PC-9 (cell line): ENCODE measurements at regions not wholly inside any gene's neighbourhood (a gene's known extent, or its start where the extent isn't known, plus 50 kb on each side); places are given as distances from the start of the nearest gene placed in this dataset.

ENCODE experiments used
- BruUV-seq: library from RNA; stranded (reverse); fragments of 400-500 nt; replicated peaks from 2 replicates; lab custom pipeline; 2021; lab: Mats Ljungman, UMichigan
- CTCF ChIA-PET: fragments of 300-600 bp; sonication (Branson Sonifier 250); formaldehyde crosslinking; loops from one replicate; lab custom pipeline; 2022; ENCODE audit warnings: antibody characterized with exemption; lab: Charles Lee
- POLR2A ChIA-PET: fragments of 300-600 bp; sonication (Branson Sonifier 250); formaldehyde crosslinking; loops from one replicate; lab custom pipeline; 2022; ENCODE audit warnings: antibody characterized with exemption; ENCODE audit not compliant: unreplicated experiment; lab: Charles Lee
- DNase-seq, 2 experiments: peaks; one replicate each; pipeline versions ENCODE4 v3.0.0 to v3.0.0-alpha.2; 2015 to 2022; ENCODE audit warnings: mixed read lengths in 1 of 2
- H2AFZ ChIP-seq: fragments of 200-600 bp; sonication (generic); 2 replicates; pipeline ENCODE4 v1.8.1; 2017; ENCODE audit warnings: antibody characterized with exemption
- H3F3A ChIP-seq: fragments of 200-600 bp; sonication (generic); 2 replicates; pipeline ENCODE4 v1.8.1; 2017; ENCODE audit warnings: antibody characterized with exemption, mild to moderate bottlenecking, low read depth; ENCODE audit not compliant: insufficient read depth
- H3K27ac ChIP-seq: fragments of 200-600 bp; sonication (generic); 2 replicates; pipeline ENCODE4 v1.6.1; 2016; ENCODE audit warnings: mixed run types
- H3K27me3 ChIP-seq: fragments of 200-600 bp; sonication (generic); 2 replicates; pipeline ENCODE4 v1.6.1; 2016; ENCODE audit warnings: low read depth, mixed run types; ENCODE audit not compliant: insufficient read depth
- H3K36me3 ChIP-seq: fragments of 200-600 bp; sonication (generic); 2 replicates; pipeline ENCODE4 v1.6.1; 2016; ENCODE audit warnings: low read depth, mixed run types
- H3K4me1 ChIP-seq: fragments of 200-600 bp; sonication (generic); replicated peaks from 2 replicates; pipeline ENCODE4 v1.6.1; 2016; ENCODE audit warnings: mixed run types; ENCODE audit not compliant: insufficient read depth
- H3K4me2 ChIP-seq: fragments of 200-600 bp; sonication (generic); 2 replicates; pipeline ENCODE4 v1.6.1; 2017; ENCODE audit warnings: mixed run types
- H3K4me3 ChIP-seq: fragments of 200-600 bp; sonication (generic); 2 replicates; pipeline ENCODE4 v1.6.1; 2016; ENCODE audit warnings: mixed run types
- H3K79me2 ChIP-seq: fragments of 200-600 bp; sonication (generic); 2 replicates; pipeline ENCODE4 v1.6.1; 2017; ENCODE audit warnings: low read depth, mixed run types
- H3K9me2 ChIP-seq: fragments of 200-600 bp; sonication (generic); 2 replicates; pipeline ENCODE4 v1.8.1; 2017; ENCODE audit warnings: mild to moderate bottlenecking; ENCODE audit not compliant: insufficient read depth
- H3K9me3 ChIP-seq: fragments of 200-600 bp; sonication (generic); 2 replicates; pipeline ENCODE4 v1.8.1; 2016; ENCODE audit warnings: low read depth; ENCODE audit not compliant: insufficient read depth
- H4K20me1 ChIP-seq: fragments of 200-600 bp; sonication (generic); 2 replicates; pipeline ENCODE4 v1.8.1; 2017; ENCODE audit not compliant: insufficient read depth
- EZH2 ChIP-seq: fragments of 200-600 bp; sonication (generic); IDR thresholded peaks from 2 replicates; pipeline ENCODE4 v1.8.0; 2017; ENCODE audit warnings: antibody characterized with exemption, low read depth
- intact Hi-C: fragments of 100-400 bp; cut with micrococcal nuclease; formaldehyde crosslinking; loops from one replicate; pipeline ENCODE4 v1.10.0; 2022; ENCODE audit not compliant: unreplicated experiment
- TF ChIP-seq, protein P1 (sequence below): fragments of 200-600 bp; sonication (generic); conservative IDR thresholded peaks from 2 replicates; pipeline ENCODE4 v1.6.1; 2017; ENCODE audit warnings: mixed run types, antibody characterized with exemption, mild to moderate bottlenecking, moderate library complexity

DNA sequence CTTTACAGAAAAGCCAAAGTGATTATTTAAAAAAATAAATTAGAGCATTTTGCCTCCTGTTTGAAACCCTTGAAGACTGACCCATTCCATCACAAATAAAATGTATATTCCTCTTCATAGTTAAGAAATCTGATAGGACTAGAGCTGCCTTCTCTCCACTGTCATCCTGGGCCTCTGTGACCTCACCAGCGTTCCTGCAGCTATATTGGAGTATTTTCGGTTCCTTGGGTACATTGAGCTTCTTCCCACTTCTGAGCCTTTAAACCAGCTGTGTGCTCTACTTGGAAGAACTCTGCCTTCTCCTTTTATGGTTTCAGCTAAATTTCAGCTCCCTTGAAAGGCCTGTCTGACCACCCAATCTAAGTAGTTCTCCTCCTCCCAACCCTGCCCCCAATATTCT, 99.1 kb upstream of the ABCA1 start:
- Histone ChIP-seq H2AFZ (no peak overlapping the region), H4K20me1 (no peaks in the 10 kb centered on the region), H3K4me1 (no peaks in the 10 kb centered on the region), H3K36me3 (no peaks in the 10 kb centered on the region), H3K9me2 (no peaks in the 10 kb centered on the region), H3K27ac (no peak overlapping the region), H3K4me2 (no peak overlapping the region), H3K9me3 (no peaks in the 10 kb centered on the region), H3K27me3 (no peaks in the 10 kb centered on the region), H3F3A (no peaks in the 10 kb centered on the region), H3K79me2 (no peaks in the 10 kb centered on the region), H3K4me3 (no peak overlapping the region)
- no peak for TF ChIP-seq EZH2
- TF ChIP-seq, protein P1, sequence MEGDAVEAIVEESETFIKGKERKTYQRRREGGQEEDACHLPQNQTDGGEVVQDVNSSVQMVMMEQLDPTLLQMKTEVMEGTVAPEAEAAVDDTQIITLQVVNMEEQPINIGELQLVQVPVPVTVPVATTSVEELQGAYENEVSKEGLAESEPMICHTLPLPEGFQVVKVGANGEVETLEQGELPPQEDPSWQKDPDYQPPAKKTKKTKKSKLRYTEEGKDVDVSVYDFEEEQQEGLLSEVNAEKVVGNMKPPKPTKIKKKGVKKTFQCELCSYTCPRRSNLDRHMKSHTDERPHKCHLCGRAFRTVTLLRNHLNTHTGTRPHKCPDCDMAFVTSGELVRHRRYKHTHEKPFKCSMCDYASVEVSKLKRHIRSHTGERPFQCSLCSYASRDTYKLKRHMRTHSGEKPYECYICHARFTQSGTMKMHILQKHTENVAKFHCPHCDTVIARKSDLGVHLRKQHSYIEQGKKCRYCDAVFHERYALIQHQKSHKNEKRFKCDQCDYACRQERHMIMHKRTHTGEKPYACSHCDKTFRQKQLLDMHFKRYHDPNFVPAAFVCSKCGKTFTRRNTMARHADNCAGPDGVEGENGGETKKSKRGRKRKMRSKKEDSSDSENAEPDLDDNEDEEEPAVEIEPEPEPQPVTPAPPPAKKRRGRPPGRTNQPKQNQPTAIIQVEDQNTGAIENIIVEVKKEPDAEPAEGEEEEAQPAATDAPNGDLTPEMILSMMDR = no peak
- no peak for DNase-seq
- intact Hi-C loops = no loop called here
- CTCF ChIA-PET = no interaction called here
- POLR2A ChIA-PET = no interaction called here
- BruUV-seq = no TSS peak

DNA sequence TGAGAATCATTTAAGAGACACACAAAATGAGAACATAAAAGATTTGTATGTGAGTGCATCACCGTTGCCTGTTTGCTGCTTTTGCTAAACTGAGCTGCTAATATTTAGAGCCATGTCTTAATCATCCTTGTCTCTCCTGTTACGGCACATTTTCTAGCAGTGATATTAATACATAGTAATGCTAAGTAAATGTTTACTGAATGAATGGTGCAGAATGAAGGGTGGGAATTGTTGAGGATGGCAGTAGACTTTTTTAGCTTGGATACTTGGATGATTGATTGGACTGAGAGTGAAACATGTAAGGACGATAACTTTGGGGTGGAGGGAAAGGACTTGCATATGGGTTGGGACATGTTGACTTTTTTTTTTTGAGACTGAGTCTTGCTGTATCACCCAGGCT, 102.3 kb upstream of the ABCA1 start:
- H4K20me1 ChIP-seq = no peaks in the 10 kb centered on the region
- H3K4me3 ChIP-seq = no peak overlapping the region
- H3K9me3 ChIP-seq = peaks cover 13% of the 10 kb centered on the region; the same call in 1 of the 2 replicates
- no peak overlapping the region for H3K27ac ChIP-seq
- no peaks in the 10 kb centered on the region for H3K79me2 ChIP-seq
- no peaks in the 10 kb centered on the region for H3K4me1 ChIP-seq
- H3K27me3 ChIP-seq = no peaks in the 10 kb centered on the region
- TF ChIP-seq EZH2 = no peak
- no peaks in the 10 kb centered on the region for H3K36me3 ChIP-seq
- CTCF ChIA-PET = no interaction called here
- DNase-seq = no peak
- intact Hi-C loops = no loop called here
- no peak overlapping the region for H2AFZ ChIP-seq
- H3K9me2 ChIP-seq = no peaks in the 10 kb centered on the region
- POLR2A ChIA-PET = no interaction called here
- no peak overlapping the region for H3K4me2 ChIP-seq
- H3F3A ChIP-seq = peaks cover 5% of the 10 kb centered on the region; the same call in 1 of the 2 replicates
- BruUV-seq = no TSS peak

DNA sequence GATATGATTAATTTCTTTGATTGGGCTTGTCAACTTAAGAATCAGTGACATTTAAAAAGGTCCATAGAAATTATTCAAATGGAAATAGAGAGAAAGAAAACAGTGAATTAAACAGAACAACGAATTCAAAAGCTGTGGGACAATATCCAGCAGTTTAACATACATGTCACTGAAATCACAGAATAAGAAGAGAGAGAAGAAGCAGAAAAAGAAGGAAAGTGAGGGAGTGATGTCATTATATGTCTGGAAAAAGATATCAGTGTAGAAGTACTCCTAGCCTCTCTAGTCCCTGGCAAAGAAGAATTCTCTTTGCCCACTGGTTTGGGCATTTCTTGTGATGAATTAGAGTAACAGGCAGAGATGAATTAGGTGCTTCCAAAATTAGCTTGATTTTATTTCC, 109.2 kb upstream of the ABCA1 start:
- H2AFZ ChIP-seq = no peak overlapping the region
- H3K4me3 ChIP-seq = no peak overlapping the region
- intact Hi-C loops = no loop called here
- H3K4me2 ChIP-seq = no peak overlapping the region
- no peaks in the 10 kb centered on the region for H3K79me2 ChIP-seq
- TF ChIP-seq, protein P1 = no peak
- no peak for TF ChIP-seq EZH2
- H3K27me3 ChIP-seq = no peaks in the 10 kb centered on the region
- no peaks in the 10 kb centered on the region for H3K4me1 ChIP-seq
- H4K20me1 ChIP-seq = no peaks in the 10 kb centered on the region
- H3F3A ChIP-seq = peaks cover 5% of the 10 kb centered on the region; the same call in 1 of the 2 replicates
- no peak overlapping the region for H3K27ac ChIP-seq
- H3K9me2 ChIP-seq = no peaks in the 10 kb centered on the region
- ChIA-PET CTCF (no interaction called here), POLR2A (no interaction called here)
- no peak for DNase-seq
- peaks cover 13% of the 10 kb centered on the region; the same call in 1 of the 2 replicates for H3K9me3 ChIP-seq
- BruUV-seq = no TSS peak
- no peaks in the 10 kb centered on the region for H3K36me3 ChIP-seq

DNA sequence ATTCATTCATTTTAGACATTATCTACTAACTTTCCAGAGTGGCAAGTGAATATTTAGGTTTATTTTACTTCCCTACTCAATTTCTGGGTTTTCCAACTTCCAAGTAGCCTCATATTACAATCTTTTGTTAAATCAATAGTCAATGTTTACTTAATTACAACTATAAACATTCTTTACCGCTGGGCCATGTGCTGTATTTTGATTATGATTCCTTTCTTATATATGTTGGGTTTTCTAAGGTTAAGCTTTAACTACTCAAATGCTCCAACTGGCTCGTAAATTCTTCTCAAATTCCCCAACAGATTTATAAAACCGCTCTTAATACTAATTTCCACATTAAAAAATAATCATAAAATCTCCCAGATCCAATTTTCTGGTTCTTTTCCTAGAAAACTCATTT, 110.1 kb upstream of the ABCA1 start:
- CTCF ChIA-PET = no interaction called here
- POLR2A ChIA-PET = no interaction called here
- H3K79me2 ChIP-seq = no peaks in the 10 kb centered on the region
- H2AFZ ChIP-seq = no peak overlapping the region
- no peak for DNase-seq
- no peaks in the 10 kb centered on the region for H3K9me2 ChIP-seq
- intact Hi-C loops = no loop called here
- no peaks in the 10 kb centered on the region for H3K4me1 ChIP-seq
- no peaks in the 10 kb centered on the region for H3K27me3 ChIP-seq
- TF ChIP-seq, protein P1 = no peak
- no peak for TF ChIP-seq EZH2
- H3F3A ChIP-seq = peaks cover 5% of the 10 kb centered on the region; the same call in 1 of the 2 replicates
- no peak overlapping the region for H3K4me3 ChIP-seq
- no peak overlapping the region for H3K27ac ChIP-seq
- no TSS peak for BruUV-seq
- H3K9me3 ChIP-seq = peaks cover 13% of the 10 kb centered on the region; the same call in 1 of the 2 replicates
- no peak overlapping the region for H3K4me2 ChIP-seq
- no peaks in the 10 kb centered on the region for H3K36me3 ChIP-seq
- no peaks in the 10 kb centered on the region for H4K20me1 ChIP-seq
